GM19025 (cell line): ENCODE measurements at regions not wholly inside any gene's neighbourhood (a gene's known extent, or its start where the extent isn't known, plus 50 kb on each side); places are given as distances from the start of the nearest gene placed in this dataset.

Experiments used
- ATAC-seq: cut with Tn5 transposase; IDR thresholded peaks from one replicate; pipeline ENCODE4 v1.9.1; 2021; ENCODE audit warnings: mild to moderate bottlenecking, low read depth, moderate library complexity; ENCODE audit not compliant: unreplicated experiment

DNA sequence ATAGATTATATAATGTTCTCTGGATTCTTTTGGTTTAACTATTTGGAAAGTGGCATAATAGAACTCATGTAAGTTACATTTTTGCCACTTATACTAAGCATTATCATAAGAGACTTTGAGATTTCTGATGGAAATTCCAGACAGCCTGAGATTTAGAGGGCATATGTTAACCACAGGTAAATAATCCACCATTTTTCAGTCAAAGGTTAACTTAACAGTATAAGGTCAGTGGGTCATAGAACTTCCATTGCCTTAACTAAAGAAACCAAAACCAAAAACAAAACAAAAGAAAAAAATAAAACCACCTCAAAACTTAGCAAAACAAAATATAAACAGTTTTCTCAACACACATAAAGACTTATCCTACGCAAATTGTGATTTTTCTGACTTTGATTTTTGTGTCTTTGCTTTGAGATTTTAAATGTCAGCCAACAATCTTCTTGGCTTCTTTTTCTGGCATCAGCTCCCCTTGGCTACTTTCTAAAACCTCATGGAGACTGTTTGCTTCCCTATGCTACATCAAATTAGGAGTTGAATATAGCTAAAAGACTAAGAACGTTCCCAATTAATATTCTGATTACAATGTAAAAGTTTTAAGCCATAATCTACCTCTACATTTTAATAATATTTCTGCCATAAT is 430.1 kb upstream of the DAB2 start:
- no peak for ATAC-seq

DNA sequence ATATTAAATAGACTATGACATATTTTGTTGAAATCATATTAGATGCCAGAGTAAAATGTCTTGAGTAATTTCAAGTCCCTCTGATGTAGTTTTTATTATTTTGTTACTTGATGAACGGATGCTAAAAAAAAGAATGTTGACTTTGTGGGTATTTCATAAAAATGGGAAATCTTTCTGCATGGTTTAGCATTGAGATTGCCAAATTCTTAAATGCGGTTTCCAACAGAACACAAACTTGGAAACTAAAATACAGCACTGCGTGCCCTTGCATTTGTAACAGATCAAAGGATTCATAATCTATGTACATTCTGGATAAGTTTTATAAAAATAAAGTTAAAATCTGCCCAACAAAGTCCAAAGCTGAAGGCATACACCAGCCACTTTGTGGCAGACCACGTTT is 425.5 kb upstream of the DAB2 start:
- no peak for ATAC-seq

DNA sequence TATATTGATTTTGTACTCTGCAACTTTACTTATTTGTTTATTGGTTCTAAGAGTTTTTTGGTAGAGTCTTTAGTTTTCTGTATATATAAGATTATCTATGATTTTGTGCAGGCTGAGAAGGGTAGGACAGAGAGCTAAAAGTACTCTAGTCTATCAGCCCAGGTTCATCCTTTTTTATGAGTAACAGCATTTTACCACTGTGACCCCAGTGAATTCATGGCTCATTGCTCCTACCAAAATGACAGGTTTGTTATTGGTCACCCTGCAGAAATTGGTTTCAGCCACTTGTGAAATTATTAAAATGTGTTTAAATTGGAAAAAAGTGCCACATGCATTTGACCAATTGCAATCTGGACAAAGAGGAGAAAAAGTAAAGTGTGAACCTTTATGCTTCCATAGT is 421.4 kb upstream of the DAB2 start:
- no peak for ATAC-seq

- ATAC-seq: no peak
Observed at GRCh38 chr5:39843767-39844166, 419.0 kb upstream of the DAB2 start.

- ATAC-seq: no peak
Observed at GRCh38 chr5:39835371-39835770, 410.6 kb upstream of the DAB2 start.

GRCh38 chr5:39829441-39829840 is 404.7 kb upstream of the DAB2 start:
- ATAC-seq: no peak

- ATAC-seq: no peak
Observed at GRCh38 chr5:39826051-39826450, 401.3 kb upstream of the DAB2 start.

- ATAC-seq: no peak
Observed at GRCh38 chr5:39825301-39825700, 400.5 kb upstream of the DAB2 start.

- no peak for ATAC-seq
Observed at GRCh38 chr5:39822020-39822419, 397.2 kb upstream of the DAB2 start.

DNA sequence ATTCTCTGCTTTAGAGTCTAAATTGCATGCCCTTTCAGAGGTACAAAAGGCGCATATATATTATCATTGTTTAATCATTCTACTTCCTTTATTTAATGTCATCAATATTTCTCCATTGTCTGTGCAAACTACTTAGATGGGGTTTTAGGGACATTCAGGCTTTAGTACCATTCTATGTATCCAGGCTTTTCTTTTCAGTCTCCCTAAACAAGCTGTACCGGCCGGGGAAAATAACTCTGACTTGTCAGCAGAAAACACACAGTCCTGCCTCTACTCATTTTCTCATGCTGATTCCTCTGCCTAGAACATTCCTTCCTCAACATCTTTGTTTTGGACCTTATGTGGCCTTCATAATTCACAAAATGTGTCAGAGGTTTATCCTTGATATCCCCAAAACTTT is 392.1 kb upstream of the DAB2 start:
- ATAC-seq: no peak

- no peak for ATAC-seq
Observed at GRCh38 chr5:39816156-39816845, 391.5 kb upstream of the DAB2 start.

GRCh38 chr5:39815711-39816110 is 390.9 kb upstream of the DAB2 start:
- ATAC-seq: no peak

GRCh38 chr5:39811381-39811780 is 386.6 kb upstream of the DAB2 start:
- ATAC-seq: no peak

DNA sequence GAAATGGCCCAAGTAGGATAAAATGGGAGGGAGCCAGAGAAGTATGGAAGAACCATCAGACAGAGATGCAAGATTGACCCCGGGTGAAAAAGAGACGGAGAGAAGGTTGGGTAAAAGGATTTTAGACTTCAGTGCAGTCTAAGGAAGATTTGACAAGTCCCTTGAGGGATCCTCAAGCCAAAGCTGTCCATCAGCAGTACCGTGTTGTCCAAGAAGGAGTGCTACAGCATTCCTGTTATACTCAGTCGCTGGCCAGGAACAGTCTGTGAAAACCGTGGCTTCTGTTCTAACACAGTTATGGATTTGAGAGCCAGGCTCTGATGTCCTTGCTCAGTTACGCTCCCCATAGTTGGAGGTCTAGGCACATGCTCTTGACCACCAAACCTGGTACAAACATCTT is 383.9 kb upstream of the DAB2 start:
- ATAC-seq: no peak

DNA sequence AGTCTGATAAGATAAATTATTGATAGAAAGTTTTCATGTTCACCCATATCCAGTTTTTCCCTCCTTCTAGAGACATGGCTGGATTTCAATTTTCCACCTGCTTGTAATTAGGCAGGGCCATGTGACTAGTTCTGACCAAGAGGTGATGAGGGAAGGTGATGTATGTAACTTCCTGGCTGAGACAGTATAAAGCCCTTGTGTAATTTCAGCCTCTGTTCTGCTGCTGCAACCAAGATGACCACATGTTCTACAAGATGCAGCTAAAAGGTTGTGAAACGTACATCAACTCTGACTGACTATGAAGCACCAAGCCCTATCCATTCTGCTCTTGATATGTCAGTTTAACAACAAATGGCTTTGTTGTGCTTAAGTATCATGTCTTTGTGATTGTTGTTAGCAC is 376.5 kb upstream of the DAB2 start:
- ATAC-seq: no peak

DNA sequence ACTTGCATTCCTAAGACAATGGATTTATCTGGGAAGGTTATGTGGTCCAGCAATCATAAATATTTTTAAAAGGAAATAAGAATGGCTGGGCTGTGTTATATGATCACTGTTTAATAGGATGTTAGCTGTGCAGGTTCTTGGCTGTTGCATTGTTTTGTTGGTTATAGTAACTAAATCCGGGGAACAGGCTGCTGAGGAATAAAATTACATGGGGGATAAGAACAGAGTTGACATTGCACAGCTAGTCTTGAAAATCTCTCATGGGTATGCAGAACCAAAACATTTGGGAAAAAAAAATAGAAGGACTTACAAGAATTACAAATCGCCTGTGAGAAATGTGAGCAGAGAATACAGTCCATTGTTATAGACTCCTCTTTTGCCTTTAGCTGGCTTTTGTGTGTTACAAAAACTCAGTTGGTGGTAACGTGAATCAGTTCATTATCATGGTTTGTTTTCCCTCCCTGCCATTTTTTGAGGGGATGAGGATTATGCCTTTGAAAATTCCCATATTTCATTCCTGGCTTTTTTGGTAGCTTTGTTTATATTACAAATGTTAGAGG is 375.3 kb upstream of the DAB2 start:
- ATAC-seq: no peak

DNA sequence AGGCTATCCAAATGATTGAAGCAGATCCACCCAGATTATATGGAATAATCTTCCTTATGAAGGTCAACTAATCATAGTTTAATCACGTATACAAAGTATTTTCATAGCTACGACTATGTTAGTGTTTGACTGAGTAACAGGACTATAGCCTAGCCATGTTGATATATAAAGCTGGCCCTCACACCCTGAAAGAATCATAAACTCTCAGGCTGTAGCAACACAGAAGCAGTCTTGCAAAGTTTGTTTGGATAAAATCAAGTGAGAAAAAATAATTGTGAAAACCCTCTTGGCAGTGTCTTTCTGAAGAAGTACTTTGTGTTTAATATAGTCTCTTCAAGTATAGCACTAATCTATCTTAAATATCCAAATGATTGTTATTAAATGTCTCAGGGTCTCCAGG is 374.5 kb upstream of the DAB2 start:
- no peak for ATAC-seq

DNA sequence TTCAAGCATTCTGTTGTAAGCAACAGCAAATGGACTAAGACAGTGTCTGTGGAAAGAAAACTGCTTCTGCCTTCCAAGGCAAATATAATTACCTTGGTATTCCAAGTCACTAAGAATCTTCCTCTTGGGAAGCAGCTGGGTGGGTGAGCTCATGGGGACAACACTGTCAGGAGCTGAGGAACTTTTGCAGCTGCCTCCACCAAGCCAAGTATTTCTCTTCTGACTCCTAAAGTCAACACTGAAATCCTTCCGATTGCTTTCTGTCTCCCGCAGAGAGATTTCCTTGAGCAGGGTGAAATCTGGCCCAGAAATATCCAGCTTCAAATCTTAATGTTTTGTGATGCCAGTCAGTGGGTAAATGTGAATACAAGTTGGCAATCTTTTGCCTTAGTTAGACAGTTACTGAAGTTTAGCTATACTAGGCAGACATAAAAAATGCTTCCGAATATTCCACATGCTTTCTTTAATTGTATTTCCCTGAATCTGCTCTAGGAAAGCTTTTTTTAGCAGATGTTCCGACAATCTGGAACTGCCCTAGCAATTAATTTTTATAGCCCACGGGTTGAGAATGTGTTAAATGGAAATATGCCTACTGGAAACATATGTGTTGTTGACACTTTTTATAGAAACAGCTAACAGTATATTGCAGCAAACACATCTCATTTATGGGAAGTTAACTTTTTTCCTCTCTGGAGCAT is 369.9 kb upstream of the DAB2 start:
- no peak for ATAC-seq

GRCh38 chr5:39785410-39785809 is 360.6 kb upstream of the DAB2 start:
- no peak for ATAC-seq

- no peak for ATAC-seq
Observed at GRCh38 chr5:39783756-39784421, 359.1 kb upstream of the DAB2 start.

GRCh38 chr5:39780347-39780746 is 355.6 kb upstream of the DAB2 start:
- ATAC-seq: no peak
